ENCODE measurements at regions not wholly inside any gene's neighbourhood (a gene's known extent, or its start where the extent isn't known, plus 50 kb on each side); places are given as distances from the start of the nearest gene placed in this dataset.
"Not testable (repeated sequence)": the region's sequence is repeated elsewhere in the genome, so short reads cannot be mapped to it uniquely, and the experiment has no call there.

GRCh38 chr12:73187765-73188164 lies 915.6 kb downstream of the TRHDE start:
- no peak for DNase-seq (ENCODE audit: low spot score)

GRCh38 chr12:73210548-73211204 lies 938.5 kb downstream of the TRHDE start:
- DNase-seq (ENCODE audit: low spot score) = no peak

GRCh38 chr12:73220951-73221350 lies 948.8 kb downstream of the TRHDE start:
- DNase-seq (ENCODE audit: low spot score) = no peak

DNA sequence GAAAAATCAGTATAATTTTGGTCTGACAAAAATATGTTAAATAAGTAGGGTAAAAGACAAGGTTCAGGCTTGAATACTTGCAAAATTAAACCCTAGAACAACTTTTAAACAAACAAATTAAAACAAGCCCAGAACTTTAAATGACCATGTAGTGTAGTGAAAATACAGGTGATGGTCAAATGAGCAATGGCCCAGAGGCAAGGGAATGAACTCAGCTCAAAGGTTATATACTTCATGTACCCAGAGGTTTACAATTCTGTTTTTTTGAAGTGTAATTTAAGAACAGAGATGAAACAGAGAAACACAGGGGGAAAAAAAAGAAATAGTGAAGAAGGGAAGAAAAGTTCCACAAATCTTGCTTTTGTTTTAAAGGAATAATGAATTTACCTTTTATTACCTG lies 949.2 kb downstream of the TRHDE start:
- DNase-seq (ENCODE audit: low spot score) = no peak

- no peak for DNase-seq (ENCODE audit: low spot score)
Observed at GRCh38 chr12:73221836-73222235, 949.7 kb downstream of the TRHDE start.

DNA sequence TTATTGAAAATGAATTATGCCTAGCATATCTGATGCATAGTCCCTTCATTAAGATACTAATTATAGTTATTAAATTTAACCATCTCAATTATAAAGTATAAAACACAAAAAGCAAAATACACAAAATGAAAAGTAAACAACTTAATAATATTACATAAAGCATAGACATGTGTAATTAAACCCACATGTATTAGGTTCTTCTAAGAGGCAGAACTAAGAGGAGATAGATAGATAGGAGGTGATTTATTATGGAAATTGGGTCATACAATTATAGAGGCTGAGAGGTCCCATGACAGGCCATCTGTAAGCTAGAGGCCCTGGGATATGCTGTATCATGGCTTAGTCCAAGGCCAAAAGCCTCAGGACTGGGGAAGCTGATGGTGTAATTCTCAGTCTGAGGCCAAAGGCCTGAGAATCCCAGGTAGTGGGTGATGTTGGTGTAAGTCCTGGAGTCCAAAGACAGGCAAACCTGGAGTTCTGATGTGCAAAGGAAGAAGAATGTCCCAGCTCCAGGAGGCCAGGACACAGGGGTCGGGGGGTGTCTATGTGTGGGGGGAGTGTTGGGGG lies 953.3 kb downstream of the TRHDE start:
- DNase-seq (ENCODE audit: low spot score) = peak; percentile 8

DNA sequence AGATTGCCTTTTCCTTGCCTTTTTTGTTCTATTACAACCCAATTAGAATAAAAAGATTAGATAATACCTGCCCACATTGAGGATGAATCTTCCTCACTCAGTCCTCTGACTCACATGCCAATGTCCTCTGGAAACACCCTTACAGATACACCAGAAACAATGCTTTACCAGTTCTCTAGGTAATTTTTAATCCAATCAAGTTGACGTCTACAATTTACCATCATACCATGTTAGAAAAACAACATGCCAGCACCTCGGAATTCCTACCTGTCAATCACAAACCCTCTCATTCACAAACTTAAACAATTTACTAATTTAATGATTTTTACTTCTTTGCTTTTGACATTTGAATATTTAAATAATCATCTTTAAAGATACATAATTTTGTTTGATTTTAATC lies 953.8 kb downstream of the TRHDE start:
- DNase-seq (ENCODE audit: low spot score) = no peak

DNA sequence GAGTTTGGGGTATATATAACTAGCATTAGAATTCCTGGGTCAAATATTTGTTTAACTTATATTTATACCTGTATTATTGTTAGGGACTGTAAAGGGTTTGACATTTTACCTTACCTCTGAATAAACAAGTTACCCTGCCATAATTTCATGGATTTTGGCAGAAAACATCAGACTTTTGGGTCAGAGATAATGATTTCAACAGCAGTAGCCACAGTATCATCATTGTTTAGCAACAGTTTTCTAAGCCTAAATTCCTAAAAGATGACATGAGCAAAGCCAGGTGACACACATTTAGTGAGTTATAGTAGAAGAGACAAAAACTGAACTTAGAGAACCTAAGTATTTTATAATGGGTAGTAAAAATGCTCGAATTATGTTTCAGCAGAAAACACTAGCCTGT lies 954.4 kb downstream of the TRHDE start:
- DNase-seq (ENCODE audit: low spot score) = no peak

GRCh38 chr12:73228828-73229227 lies 956.7 kb downstream of the TRHDE start:
- DNase-seq (ENCODE audit: low spot score) = not testable (repeated sequence)

DNA sequence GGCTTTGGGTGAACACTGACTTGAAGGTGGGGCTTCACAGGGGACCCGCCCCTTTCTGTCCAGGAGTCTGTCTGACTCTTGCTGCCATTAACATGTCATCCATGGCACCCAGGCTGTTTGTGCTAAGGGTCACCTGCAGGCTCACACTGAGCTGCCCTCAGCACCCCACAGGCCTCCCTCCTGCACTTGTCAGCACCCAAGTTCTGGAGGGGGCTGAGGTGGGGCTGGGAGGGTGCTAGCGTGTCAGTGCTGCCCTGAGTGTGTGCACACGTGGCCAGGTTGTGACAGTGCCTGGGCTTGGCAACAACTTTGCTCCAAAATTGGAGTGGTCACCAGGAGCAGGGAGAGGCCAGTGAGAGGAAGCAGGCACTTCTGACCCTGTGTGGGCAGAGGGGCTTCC lies 963.2 kb downstream of the TRHDE start:
- DNase-seq (ENCODE audit: low spot score) = no peak

DNA sequence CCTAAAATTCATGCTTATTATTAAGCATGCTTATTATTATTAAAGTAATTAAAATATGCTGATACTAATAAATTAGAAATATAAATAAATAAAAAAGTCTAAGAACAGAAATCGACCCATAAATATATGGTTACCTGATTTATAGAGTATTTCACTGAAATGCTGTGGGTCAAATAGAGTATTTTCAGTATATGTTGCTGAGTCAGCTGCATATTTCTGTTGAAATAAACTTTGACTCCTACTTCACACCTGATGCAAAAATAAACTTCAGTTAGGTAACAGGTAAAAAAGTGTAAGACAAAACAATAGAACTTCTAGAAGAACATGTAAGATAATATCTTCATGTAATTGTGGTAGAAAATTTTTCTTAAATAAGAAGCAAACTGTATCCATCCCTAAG lies 967.9 kb downstream of the TRHDE start:
- DNase-seq (ENCODE audit: low spot score) = no peak

DNA sequence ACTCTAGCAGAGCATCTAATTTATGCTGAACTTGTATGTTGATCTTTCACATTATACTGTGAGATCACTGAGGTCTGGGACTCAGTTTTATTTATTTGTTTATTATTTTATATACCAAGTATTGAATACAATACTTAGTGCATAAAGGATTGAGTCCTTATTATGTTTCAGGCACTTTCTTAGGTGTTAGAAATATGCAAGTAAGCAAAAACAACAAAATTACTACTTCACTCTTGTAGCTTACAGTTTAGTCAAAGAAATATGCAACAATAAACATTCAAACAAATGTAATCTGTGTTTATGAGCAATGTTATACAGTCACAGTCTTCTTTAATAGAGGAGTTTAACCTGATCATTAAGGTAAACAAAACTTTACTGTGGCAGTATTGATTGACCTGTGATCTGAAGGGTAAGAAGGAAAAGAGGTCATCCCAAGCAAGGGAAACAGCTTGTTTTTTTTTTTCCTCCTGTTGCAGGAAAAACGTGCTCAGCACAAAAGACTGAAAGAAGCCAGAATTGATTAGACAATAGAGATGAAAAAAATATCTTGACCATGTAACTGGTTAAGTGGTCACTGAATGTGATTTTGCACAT lies 990.7 kb downstream of the TRHDE start:
- DNase-seq (ENCODE audit: low spot score) = no peak

DNA sequence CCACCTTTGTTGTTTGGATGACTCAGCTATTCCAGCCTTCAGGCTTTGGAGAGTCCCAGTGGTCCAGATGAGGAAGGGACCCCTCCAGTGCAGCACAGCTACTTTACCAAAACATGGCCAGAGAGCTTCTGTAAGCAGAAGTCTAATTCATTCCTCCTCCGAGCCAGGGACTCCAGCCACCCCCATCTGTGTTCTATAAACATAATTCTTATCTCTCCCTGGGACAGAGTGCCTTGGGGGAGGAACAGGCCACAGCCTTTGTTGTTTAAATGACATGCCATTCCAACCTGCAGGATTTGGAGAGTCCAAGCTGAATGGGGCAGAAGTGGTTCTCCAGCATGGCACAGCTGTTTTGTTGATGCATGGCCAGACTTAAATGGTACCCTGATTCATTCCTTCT lies 994.0 kb downstream of the TRHDE start:
- no peak for DNase-seq (ENCODE audit: low spot score)

DNA sequence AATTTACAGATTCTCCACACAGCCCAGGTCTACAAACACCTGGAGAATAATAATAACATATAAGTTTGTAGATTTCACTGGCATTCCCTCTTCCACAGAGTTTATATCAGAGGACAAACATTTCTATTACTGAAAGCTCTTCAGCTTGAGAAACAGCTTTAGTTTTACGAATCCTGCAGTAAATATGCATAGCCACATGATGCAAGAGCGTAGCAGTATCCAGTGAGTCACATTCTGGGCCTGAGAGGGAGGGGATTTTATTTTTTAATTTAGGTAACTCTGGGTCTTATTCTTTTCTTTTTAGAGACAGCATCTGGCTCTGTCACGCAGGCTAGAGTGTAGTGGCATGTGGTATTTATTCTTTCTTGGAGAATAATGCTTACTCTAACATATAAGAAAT lies 1002.8 kb downstream of the TRHDE start:
- DNase-seq (ENCODE audit: low spot score) = no peak

DNA sequence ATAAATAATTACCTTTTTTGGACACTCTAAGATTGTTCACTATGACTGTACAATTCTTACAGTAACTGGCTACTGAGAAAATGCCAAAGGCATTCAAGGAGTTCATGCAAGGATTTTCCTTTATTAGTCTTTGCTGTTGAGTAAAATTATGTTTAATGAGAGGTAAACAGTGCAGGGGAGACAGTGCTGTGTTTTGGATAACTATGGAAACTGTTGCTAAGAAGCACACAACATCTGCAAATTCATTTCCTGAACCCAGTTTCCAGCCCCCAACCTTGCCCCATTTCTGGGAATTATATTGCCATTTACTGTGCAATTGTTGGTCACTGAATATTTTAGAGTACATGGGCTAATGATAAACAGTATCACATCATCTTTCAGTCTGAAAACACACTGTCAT lies 1005.8 kb downstream of the TRHDE start:
- DNase-seq (ENCODE audit: low spot score) = no peak

- DNase-seq (ENCODE audit: low spot score) = no peak
Observed at GRCh38 chr12:73301530-73301929, 1029.4 kb downstream of the TRHDE start.

- no peak for DNase-seq (ENCODE audit: low spot score)
Observed at GRCh38 chr12:73307260-73307659, 1035.1 kb downstream of the TRHDE start.

DNA sequence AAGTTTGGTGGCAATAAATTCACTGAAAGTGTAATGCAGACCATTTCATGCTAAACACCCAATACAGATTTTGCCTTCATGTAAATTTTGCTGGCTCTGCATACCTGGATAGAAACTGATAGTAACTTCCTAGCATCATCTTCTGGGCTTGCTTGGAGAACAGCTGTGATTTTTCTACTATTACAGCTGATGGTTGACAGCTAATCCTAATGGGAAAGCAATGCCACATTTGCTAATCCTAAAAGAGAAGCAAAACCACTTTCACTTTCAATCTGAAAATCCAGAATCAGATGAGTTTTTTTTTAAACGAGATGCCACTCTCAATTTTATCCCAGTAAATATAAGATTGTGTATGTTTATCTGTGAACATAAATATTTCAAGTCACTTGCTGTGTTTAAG lies 1035.9 kb downstream of the TRHDE start:
- no peak for DNase-seq (ENCODE audit: low spot score)

DNA sequence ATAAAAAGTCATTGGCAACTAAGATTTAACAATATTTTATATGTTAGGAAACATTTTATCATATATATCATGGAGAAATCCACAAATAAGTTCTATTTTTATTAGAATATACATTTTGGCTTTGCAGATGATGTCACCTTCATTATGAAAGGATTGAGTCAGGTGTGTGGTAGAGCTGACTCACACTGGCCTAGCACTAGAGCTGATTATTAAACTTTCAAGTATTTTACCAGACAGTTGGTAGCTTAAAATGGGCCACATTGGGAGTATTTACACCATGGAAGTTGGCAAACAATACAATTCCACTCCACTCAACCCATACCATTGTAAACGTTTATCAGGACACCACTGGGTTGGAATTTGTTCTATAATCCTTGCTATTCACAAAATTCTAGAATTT lies 1036.6 kb downstream of the TRHDE start:
- DNase-seq (ENCODE audit: low spot score) = no peak

DNA sequence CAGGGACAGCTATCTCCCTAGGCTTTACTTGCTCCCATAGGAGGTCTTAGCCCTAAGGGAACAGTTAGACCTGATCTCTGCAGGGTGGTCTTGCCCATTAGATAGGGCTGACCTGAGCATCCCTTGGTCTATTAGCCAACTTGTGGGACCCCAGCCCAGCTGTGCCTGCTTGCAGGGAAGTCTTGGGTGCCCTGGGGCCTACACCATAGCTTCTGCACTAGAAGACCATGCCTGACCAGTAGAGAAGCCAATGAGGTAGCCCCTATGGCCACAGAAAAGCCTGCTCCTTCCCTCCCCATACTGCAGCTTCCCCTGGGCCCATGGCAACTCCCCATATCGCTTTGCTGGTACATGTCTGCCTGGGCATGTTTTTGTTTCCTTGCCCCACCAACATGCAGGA lies 1049.1 kb downstream of the TRHDE start:
- no peak for DNase-seq (ENCODE audit: low spot score)

DNA sequence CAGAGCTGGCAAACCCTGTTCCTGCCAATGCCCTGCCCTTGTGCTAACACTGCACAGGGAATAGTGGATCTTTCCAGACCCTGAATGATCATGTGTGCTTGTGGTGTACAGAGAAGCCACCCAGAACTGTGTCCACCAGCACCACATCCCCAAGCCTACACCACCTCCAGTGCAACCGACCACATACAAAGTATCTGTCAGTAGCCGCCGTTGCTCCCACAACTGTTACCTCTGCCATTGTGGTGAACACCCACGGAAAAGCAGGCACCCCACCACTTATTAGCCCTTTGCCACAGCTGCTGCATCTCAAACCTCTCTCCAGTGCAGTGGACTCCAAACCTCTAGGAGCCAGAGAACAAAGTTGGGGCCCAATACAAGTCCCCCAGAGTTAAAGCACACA lies 1049.6 kb downstream of the TRHDE start:
- no peak for DNase-seq (ENCODE audit: low spot score)

DNA sequence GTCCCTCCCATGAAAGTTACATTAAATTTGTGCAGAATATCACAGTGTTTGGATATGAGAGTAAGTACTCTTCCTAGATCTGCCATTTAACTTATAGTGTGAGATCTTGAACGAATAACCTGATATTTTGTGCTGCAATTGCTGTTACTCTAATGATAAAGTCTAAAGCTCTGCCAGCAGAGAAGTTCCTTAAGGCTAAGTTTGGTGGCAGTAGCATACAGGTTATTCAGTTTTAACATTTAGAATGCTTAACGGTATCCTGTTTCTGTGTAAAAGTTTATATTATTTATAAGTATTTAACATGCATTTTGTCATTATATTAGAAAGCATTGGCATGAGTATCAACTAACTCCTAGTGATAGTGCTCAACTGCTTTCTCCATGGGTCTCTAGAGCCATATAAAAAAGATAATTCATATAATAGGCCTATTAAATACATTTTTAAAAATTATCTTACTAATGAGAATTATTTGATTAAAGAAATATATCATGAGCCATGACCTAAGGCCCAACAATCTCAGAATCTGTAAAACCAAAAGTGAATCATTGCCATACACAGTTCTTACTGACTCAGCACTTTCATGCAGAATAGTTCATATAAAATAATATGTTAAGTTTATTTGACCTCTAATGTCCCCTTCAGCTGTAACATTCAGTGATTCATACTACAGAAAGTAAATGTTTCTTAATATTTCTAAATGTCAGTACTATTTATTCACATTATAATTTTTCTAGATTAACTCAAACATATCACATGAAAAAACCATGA lies 1058.6 kb downstream of the TRHDE start:
- DNase-seq (ENCODE audit: low spot score) = no peak

DNA sequence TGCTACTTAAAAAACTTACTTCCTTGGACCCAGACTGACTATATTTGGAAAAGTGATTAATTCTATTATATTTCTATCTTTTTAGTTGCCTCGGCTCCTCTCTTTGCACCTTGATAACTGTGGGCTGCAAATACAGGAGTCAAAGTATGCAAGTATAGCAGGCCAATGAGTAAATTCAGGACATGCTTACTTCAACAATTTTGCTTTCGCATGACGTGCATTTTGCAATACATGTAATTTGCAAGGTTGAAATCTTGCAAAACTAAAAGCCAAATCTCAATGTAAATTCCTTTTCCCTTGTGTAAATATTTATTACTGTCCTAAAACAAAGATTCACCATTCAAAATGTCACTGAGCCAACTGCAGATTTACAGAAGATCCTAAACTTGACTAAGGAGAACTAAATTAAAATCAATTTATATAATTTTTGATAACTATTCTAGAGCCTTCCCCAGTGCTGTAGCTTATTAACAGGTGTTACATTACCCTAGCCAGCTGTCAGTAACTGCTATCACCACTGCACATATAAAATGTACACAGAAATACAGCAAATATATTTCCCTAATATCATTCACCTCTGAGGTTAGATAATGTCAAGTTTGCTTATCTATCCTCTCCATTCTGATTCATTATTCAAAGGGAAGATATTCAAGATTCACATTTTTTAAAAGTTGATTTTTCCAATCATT lies 1069.5 kb downstream of the TRHDE start:
- no peak for DNase-seq (ENCODE audit: low spot score)

All from HuH-7 (cell line).